DMS79 treated with DMSO at 0.1 percent for 48 hours (cell line): ENCODE measurements at regions not wholly inside any gene's neighbourhood (a gene's known extent, or its start where the extent isn't known, plus 50 kb on each side); places are given as distances from the start of the nearest gene placed in this dataset.

Source experiments
- DNase-seq: peaks from one replicate; lab custom pipeline; 2025; lab: John Stamatoyannopoulos, UW

DNA sequence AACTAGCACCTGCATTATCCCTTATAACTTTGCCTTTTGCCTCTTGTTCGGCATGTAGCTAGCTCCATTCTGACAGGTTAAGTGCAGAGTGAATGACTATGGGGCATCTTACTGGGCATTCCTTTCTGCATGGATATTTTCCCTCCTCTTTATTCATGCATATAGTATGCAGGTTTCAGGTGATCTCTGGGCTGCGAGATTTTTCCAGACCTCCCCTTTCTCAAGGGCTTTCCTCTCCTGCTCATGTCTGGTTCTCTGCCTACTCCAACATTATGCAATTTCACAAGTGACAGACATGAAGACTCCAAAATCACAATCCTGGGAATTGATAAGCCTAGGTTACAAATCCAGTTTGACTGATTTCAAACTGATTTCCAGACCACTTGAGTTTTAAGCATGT, 503.8 kb downstream of the NXPH1 start:
- no peak for DNase-seq

DNA sequence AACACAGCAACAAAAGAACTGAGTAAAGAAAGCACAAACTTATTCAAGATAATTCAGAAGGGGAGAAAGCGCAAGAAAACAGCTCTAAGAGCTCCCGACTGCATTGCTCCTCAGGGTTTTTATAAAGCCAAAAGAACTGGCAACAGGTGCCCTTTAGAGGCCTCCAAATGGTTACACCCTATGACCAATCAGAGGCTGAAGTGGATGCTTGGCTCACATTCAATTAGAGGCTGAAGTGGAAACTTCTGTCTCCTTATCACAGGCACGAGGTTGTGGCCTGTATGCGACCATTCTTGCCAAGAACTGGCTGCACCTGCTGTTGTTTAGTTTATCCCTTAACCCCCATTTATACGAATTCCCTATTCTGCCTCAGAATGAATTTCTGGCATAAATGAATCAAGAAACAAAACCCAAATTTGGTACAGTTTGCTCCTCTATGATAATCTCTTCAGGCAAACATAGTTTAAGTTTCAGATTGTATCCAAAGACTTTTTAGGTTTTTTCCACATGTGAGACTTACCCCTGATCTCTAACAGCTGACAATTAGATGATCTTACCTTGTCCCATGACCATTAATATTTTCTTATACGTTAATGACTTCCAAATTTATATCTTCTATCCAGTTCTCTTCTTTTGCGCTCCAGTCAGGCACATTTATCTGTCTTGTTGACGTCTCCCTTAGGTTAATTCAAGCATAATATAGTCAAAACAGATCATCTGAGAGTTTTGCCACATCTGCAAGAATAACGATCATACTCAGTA, 504.8 kb downstream of the NXPH1 start:
- DNase-seq: no peak

DNA sequence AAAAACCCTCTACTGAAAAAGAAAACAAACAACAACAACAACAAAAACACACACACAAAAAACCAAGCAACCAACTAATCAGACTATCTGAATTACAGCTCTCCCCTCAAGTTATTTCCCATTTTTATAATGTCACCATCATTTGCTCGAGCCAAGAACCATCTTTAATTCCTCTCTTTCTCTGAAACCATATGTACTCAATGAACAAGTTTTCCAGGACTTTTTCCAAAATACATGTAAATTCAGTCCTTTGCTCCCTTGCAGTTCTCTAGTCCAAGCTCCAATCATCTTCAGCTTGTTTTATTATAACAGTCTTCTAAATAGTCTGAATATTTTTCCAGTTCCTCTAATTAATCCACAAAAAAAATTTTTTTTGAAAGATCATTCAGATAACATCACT, 506.0 kb downstream of the NXPH1 start:
- DNase-seq: no peak

GRCh38 chr7:8963722-8964121, 530.3 kb downstream of the NXPH1 start:
- no peak for DNase-seq

- DNase-seq: no peak
Measured at GRCh38 chr7:8965177-8965576, 531.8 kb downstream of the NXPH1 start.

- DNase-seq: no peak
Measured at GRCh38 chr7:8973601-8974000, 540.2 kb downstream of the NXPH1 start.

DNA sequence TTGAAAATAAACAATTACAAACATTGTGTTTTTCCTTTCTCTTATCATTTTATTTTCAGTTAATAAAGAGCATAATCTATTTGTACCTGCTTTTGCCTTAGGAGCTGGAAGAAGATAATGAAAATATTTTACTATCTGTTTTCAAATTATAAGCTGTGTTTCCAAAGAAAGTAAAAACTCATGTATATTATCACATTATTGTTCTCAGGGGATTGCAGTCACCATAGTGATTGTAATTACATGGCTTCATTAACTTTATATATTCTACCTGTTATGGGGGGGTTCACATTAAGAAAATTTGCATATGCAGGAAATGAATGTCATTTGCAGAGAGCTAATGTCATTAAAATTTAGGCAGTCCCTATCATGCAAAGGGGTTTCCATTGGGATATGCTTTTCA, 542.3 kb downstream of the NXPH1 start:
- no peak for DNase-seq

- no peak for DNase-seq
Measured at GRCh38 chr7:8982338-8982992, 549.1 kb downstream of the NXPH1 start.

DNA sequence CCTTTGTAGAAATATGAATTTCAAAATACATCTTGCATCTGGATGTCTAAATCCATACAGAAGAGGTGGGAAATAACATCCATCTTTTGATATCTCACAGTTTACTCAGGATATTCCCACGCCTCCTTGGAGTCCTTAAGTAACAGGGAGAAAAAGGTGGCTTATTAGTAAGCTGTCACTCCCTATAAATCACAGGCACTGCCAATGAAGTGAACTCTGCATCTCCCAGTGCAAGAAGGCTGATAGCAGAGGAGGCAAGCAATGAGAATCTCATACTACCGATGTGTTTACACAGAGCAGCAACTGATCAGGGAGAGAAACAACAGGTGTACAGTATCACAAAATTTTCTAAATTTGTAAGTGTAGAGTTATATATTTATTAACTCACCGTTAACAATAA, 551.8 kb downstream of the NXPH1 start:
- no peak for DNase-seq

DNA sequence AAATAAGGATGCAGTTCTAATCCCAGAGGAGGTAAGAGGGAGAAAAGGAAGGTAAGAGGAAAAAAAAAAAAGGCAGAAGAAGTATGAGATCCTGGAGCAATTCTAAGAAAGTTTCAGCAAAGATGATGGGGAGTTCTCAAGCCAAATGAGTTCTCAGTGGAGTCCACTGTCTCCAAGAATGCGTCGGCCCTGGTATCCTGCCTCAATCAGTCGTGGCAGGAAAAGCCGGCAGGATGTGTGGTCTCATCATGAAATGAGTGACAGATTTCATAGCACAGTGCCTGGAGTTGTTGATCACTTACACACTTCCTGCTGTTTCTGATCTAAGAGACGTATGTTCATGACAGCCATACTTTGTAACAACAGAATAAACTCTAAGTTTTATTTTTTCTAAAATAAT, 554.9 kb downstream of the NXPH1 start:
- DNase-seq: no peak

- no peak for DNase-seq
Measured at GRCh38 chr7:8991159-8991558, 557.8 kb downstream of the NXPH1 start.

DNA sequence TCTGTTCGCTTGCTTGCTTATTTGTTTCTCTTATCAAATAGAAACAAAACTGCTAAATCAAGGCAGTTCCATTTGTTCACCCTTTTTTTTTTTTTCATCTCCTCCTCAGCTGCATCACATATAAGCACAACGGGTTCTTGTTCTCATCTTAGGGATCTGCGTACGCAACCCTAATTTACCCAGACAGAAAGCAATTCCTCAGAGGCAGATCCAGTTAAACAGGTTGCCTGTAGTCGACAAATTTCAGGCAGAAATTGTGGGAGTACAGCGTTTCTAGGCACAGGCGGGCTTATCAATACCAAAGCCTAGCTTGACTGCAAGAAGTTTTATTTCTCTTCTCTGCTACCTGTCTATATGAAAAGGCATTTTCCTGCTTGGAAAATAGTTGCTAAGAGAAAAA, 565.4 kb downstream of the NXPH1 start:
- DNase-seq: no peak

GRCh38 chr7:9013940-9014339, 580.5 kb downstream of the NXPH1 start:
- no peak for DNase-seq

GRCh38 chr7:9017286-9017685, 583.9 kb downstream of the NXPH1 start:
- DNase-seq: no peak

- no peak for DNase-seq
Measured at GRCh38 chr7:9022456-9022855, 589.0 kb downstream of the NXPH1 start.

DNA sequence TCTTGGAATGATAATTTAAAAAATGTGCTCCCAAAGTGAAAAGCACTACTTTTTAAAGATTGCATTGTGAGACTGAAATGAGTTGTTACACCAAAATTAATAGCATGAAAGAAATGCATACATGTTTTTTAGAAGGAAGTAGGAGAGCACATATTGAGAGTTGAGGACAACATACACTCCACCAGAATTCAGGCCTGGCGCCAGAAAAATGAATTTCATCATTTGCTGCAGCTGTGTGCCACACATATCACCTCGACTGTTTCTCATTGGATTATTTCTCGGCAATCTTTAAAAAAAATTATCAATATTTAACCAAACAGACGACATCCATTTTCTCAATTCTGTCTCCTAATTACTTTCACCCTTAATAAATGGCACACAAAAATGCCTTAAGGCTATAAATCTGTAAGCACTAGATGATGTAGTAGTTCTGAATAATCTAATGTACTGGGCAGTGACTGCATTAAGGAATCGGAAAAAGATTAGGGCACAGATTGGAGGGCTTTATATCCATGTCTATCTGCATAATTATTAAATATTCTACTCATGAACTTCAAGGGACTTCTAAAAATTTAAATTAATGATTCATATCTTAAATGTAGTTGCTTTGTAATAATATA, 590.4 kb downstream of the NXPH1 start:
- no peak for DNase-seq

DNA sequence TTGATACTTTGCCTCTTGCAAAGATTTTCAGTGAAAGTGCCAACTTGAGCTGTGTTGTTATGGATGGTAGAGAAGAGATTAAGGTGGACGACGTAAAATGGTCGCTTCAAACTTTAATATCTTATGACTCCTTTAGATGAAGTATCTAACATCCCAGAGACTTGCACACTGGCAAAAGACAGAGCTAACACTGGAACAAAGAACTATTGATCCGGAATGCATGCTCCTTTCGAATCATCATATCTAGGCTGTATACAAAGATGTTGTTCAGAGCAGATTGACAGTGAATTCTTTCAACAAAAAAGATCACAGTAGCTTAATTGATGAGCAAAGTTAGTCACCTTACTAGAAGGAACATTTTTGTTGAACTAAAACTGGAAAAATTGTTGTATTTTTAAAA, 592.7 kb downstream of the NXPH1 start:
- DNase-seq: no peak

DNA sequence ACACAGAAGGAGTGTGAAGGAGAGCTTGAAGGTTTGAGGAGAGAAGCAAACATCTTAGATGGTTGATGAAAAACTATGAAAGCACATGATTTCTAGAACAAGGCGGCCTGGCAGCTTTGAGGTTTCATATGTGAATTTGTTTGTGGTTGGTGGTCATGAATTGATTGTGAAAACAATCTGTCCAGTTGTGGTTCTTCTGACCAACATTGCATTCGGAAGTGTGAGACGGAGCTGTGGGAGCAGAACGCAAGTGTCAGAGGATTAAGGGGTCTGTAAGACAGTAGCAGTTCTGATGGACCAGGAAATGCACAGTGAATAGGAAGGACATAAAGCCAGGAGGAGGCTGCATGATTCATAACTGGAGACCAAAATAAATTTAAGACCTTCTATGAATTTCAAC, 594.6 kb downstream of the NXPH1 start:
- no peak for DNase-seq

DNA sequence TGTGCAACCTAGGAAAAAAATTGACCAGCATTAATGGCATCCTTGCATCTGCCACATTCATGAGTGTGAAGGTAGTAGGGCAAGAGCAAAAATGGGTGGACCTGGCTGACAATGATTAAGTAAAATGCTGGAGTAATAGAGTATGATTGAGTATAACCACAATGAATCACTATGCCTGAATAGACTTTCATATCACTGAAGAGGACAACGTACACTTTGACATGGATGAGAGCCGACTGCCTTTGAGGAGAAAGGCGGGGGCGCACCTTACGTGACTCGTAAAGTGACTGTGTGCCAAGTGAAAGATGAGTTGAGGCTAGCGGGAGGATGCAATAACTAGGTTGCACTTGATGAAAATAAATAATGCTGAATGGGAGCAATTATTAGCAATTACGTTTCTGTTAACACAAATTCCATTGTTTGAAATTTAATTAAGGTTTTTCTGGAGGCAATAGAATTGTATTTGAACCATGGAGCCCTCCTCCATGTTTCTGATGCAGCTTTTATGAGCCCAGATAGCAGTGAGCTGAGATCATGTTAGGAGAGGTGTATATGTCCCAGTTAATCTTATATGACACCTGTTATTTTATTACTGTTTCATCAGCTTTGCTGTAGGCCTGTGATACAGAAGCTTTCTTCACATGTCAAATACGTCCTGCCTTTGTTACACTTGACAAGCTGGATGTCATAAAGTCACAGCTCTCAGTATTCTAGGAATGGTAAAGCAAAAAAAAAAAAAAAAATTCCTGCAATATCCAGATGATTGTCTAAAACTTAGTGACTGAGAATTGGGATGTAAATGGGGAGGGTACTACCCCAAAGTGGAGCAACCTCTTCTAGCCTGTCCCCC, 596.5 kb downstream of the NXPH1 start:
- no peak for DNase-seq

DNA sequence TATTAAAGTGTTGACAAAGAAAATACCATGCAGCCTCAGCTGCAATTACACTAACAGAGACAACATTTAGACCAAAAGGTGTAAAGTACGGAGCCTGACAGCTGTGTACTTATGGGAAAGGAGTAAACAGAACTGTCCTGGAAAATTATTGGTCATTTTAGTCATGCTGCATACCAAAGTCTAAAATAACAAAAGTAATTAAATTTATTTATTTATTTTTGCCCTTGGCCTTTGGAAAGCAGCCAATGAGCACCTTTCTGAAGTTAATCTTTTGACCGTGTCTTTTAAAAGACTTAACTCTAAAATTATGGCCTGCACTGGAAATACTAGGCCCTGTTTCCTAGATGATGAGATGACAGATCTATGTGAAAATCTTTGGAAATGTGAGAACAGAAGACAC, 597.6 kb downstream of the NXPH1 start:
- DNase-seq: no peak

DNA sequence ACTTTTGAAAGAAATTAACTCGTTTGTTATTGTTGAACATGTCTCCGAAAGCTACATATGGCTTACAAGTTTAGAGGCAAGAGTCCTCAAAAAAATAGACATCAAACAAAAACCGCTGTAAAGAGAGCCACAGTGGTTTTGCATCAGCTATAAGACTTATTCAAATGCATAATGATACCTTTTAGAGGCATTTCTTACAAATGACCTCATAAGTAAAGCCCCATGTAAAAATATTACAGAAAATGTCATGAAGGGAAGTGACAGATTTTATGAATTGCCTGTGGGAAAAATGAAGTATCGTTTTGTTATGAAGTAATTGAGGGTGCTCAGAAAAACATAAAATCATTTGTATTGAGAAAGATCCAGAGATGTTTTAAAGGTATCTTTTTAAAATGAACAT, 598.0 kb downstream of the NXPH1 start:
- no peak for DNase-seq

GRCh38 chr7:9036080-9036479, 602.7 kb downstream of the NXPH1 start:
- DNase-seq: no peak
